NAMALWA (cell line): ENCODE measurements at regions not wholly inside any gene's neighbourhood (a gene's known extent, or its start where the extent isn't known, plus 50 kb on each side); places are given as distances from the start of the nearest gene placed in this dataset.
"Not testable (repeated sequence)": the region's sequence is repeated elsewhere in the genome, so short reads cannot be mapped to it uniquely, and the experiment has no call there.

ENCODE experiments used
- DNase-seq: peaks from one replicate; pipeline ENCODE4 v3.0.0-alpha.2; 2015; ENCODE audit warnings: low spot score

- peak; percentile 10 for DNase-seq
Measured at GRCh38 chr10:33783078-33783477, 448.6 kb upstream of the NRP1 start.

- no peak for DNase-seq
Measured at GRCh38 chr10:33781606-33782395, 447.3 kb upstream of the NRP1 start.

GRCh38 chr10:33780961-33781360, 446.5 kb upstream of the NRP1 start:
- DNase-seq: no peak

- no peak for DNase-seq
Measured at GRCh38 chr10:33777223-33777622, 442.8 kb upstream of the NRP1 start.

- no peak for DNase-seq
Measured at GRCh38 chr10:33776419-33777070, 442.1 kb upstream of the NRP1 start.

GRCh38 chr10:33774857-33775256, 440.4 kb upstream of the NRP1 start:
- no peak for DNase-seq

GRCh38 chr10:33773886-33774480, 439.5 kb upstream of the NRP1 start:
- DNase-seq: no peak

GRCh38 chr10:33773253-33773573, 438.7 kb upstream of the NRP1 start:
- no peak for DNase-seq

- peak; percentile 4 for DNase-seq
Measured at GRCh38 chr10:33772370-33773252, 438.1 kb upstream of the NRP1 start.

GRCh38 chr10:33771856-33772255, 437.4 kb upstream of the NRP1 start:
- DNase-seq: not testable (repeated sequence)

- DNase-seq: no peak
Measured at GRCh38 chr10:33764694-33765185, 430.3 kb upstream of the NRP1 start.

- DNase-seq: no peak
Measured at GRCh38 chr10:33760056-33760943, 425.8 kb upstream of the NRP1 start.

- no peak for DNase-seq
Measured at GRCh38 chr10:33759191-33759590, 424.7 kb upstream of the NRP1 start.

GRCh38 chr10:33758299-33758698, 423.8 kb upstream of the NRP1 start:
- DNase-seq: no peak

GRCh38 chr10:33754052-33754451, 419.6 kb upstream of the NRP1 start:
- no peak for DNase-seq

GRCh38 chr10:33753389-33753788, 418.9 kb upstream of the NRP1 start:
- no peak for DNase-seq

- no peak for DNase-seq
Measured at GRCh38 chr10:33749790-33750189, 415.3 kb upstream of the NRP1 start.

- no peak for DNase-seq
Measured at GRCh38 chr10:33749067-33749735, 414.7 kb upstream of the NRP1 start.

- no peak for DNase-seq
Measured at GRCh38 chr10:33746836-33747268, 412.4 kb upstream of the NRP1 start.

GRCh38 chr10:33746186-33746585, 411.7 kb upstream of the NRP1 start:
- no peak for DNase-seq

- DNase-seq: no peak
Measured at GRCh38 chr10:33743429-33743857, 409.0 kb upstream of the NRP1 start.
